RCC 7860 (cell line): ENCODE measurements at regions not wholly inside any gene's neighbourhood (a gene's known extent, or its start where the extent isn't known, plus 50 kb on each side); places are given as distances from the start of the nearest gene placed in this dataset.

Experiments
- DNase-seq: peaks from one replicate; pipeline ENCODE4 v3.0.0-alpha.2; 2015; ENCODE audit warnings: low spot score
- FAIRE-seq: peaks from 2 replicates; lab custom pipeline; 2012; peaks lifted over from hg19 to GRCh38; lab: Jason Lieb, UNC

DNA sequence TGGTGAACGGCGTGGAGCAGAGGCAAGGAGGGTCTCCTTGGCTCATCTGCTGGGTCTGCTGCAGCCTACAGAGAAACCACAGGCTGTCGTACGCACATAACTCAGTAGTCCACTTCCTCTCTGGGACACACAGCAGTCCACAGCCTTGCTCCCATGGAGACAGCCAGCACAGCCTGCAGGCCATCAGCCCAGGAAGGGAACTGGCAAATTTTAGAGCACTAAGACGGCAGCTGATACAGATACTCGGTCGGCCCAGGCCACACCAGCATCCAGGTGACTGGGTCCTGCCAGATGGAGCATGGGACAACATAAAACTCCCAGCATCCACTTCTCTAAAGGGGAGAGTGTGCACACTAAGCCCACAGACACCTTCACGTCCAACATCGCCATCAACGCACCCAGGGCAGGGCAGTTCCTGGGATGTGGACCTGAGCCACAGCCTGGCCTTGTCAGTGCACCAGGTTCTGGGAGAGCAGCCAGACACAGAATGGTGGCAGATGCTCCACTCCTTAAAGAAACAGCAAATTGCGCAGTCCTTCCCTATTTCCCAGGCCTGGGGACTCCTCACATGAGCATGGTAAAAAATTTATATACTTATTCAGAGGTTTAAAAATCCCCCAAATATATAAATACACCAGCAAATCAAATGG, 247.1 kb upstream of the RAB4A start:
- FAIRE-seq (no peak), DNase-seq (no peak)

DNA sequence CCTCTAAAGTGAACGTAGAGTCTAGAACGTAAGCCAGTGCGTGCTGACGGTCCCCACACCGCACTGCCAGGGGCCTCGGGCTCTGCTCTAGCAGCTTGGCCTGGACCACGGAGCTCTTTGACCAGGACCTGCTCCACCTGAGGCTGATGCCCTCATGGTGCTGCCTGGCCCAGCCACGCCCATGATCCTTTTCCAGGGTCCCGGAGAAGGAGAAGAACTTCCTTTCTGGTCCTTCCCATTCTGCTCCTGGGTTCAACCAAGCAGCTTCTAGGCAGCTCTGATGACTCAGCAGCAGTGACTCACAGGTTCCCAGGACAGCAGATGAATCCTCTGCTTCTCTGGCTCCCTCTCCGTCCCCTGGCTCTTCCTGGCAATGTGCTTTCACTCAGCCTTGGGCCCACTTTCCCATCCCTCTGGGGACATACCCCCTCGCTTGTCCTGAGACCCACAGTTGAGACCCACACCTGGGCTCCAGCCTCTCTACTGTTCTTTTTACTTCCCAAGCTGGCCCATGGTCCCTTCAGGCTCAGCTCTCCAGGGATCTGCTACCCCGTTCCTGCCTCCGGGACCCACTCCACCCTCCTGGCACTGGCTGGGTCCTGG, 246.3 kb upstream of the RAB4A start:
- DNase-seq (peak; percentile 77), FAIRE-seq (peak; percentile 55)

DNA sequence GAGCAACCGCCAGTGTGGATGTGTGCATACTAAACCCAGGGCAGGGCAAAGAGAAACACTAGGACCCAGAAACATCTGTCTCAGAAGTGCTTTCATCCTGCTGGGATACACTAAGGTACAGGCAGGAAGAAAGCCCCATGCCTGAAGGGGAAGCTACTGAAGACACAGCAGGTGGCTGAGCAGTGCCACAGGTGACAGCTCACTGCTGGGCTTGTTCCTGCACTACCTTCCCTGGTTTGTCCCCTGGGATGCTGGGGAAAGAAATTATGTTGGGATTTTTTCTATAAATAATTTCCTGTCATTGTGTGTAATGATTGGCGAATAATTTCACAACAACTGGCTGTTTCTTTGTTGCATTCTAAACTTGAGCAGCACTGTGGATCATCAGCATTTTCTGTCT, 245.3 kb upstream of the RAB4A start:
- FAIRE-seq (no peak), DNase-seq (no peak)

DNA sequence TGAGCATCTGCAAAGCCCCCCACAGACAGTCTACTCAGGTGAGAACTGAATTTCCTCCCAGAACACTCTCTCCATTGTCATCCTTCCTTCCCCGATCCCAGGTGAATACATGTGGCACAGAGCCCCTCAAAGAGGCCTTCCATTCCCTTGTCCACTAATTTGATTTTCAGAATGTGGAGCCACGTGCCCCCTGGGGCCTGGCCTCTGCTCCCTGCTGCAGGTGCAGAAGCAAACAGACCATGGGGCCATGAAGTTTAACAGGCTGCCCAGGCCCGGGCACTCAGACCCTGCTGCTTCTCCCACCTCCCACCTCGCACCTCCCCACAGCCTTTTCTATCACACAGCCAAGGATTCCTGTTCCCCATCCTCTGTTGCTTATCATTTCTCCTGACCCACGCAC, 243.8 kb upstream of the RAB4A start:
- FAIRE-seq: no peak
- no peak for DNase-seq

DNA sequence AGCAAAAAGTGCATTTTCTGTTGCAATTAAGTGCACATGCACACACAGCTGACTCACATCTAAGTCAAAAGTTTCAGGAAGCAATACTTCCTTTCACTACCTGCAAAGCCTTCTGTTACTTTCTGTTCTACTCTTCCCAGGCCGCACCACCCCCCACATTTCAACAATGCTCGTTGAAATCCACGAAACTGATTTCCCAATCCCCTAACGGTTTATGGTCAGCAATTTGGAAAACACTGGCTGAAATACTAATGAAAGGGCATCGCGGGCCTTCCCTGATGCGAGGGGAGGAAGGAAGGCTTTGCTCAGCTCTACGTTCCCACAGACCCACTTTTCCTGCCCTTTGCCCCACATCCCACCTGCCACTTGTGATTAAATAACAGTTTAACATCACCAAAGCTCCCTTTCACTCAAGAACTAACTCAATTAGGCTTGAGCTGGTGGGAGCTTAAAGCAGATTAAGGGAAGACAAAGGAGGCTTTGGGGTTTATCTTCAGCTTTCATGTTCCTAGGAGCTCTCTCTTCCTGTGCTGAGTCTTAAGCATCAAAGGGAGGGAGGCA, 243.2 kb upstream of the RAB4A start:
- DNase-seq (no peak), FAIRE-seq (no peak)

DNA sequence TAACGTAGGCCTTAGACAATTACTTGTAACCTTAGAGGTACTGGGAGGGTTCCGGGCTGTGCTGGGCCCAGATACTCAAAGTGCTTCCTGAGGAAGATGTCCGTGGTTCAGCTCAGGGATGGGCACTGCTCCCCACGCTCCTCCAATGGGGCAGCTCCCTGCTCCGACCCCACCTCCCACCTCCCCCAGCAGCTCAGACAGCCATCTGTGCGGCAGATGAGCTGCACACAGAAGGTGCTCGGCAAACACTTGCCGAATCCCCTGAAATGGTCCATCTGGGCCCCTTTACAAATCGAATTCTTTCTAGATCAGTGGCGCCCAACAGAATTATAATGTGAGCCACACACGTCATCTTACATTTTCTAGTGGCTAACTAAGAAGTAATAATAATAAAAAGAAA, 242.4 kb upstream of the RAB4A start:
- DNase-seq (no peak), FAIRE-seq (no peak)

DNA sequence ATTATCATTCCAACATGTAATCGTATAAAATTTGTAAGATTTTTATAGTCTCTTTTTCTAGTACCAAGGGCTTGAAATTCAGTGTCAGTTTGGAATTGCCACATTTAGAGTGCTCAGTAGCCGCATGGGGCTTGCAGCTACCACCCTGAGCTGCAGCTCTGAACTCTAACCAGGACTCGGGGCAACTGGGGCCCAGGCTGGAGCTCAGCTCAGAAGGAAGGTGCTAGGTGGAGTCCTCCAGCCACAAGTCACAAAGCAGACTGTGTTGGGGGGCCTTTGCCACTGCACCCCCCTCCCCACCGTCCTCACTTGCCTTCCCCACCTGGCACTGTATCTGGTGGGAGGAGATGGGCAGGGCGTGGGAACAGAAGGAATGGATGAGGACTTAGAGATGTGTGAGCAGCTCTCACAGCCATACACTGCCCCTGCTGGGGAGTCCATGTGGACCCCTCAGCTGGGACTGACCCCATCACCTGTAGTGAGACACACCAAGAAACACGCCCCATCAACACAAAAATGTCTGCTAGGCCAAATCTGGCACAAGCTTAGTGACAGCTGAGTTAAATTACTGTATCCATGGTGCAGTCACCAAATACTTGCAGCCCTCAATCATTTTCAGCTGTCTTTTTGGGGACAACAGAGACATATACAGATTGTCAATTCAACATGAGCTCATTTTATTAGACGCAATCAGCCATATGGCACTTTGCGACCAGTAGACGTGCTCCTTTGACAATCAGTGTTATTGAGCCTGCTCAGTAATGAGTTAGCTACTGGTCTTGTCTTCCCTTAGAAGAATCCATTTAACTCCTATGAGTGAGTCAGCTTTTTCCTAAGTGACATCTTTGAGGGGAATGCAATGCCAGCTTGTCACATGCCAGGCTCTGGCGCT, 241.7 kb upstream of the RAB4A start:
- DNase-seq (no peak), FAIRE-seq (no peak)

DNA sequence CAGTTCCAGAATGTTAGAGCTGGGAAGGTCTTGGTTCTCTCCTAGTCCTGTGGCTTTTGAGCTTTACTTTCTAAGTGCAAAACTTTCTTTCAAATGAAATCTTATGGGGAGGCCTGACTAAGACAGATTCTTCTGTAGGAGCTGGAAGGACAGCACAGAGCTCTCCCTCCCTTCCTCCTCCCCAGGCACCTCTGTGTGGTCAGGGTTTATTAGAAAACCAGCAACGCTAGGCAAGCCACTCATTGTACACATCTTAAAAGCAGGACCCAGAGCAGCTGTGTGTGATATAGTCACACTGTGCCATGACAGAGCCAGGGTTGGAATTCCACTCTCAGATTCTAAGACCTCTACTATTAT, 241.1 kb upstream of the RAB4A start:
- FAIRE-seq (no peak), DNase-seq (no peak)

DNA sequence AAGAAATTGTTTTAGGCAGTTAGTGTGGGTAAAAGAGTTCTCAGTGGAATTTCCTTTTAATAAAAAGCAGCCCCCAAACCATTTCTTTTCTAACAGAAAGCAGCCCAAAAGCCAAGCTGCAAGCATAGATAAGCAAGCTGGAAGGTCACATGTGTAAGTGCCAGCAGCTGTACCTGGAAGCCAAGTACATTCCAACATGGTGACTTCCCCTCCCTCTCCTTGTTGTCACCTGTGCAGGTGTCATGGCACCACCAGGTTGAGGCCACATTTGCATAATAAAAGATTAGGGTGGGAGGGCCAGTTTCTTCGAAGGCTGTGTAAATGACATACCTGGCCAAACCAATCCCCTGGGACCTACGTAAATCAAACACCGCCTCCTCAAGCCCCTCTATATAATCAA, 240.3 kb upstream of the RAB4A start:
- FAIRE-seq (no peak), DNase-seq (no peak)

DNA sequence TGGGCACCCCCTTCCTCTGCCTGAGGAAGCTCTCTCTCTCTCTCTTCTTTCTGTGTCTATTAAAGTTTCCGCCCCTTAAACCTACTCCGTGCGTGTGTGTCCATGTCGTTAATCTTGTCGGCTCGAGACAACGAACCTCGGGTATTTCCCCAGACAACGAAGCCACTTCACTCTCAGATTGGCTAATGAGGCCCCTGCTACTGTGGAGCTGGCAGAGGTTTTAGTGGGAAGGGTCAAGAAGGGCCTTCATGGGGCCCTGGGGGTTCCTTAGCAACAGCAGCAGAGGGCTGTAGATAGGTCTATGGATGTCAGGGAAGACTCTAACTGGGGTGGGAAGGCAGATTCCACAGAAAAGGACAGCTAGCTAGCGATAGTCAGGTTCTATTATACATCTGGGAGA, 239.8 kb upstream of the RAB4A start:
- FAIRE-seq (no peak), DNase-seq (no peak)

DNA sequence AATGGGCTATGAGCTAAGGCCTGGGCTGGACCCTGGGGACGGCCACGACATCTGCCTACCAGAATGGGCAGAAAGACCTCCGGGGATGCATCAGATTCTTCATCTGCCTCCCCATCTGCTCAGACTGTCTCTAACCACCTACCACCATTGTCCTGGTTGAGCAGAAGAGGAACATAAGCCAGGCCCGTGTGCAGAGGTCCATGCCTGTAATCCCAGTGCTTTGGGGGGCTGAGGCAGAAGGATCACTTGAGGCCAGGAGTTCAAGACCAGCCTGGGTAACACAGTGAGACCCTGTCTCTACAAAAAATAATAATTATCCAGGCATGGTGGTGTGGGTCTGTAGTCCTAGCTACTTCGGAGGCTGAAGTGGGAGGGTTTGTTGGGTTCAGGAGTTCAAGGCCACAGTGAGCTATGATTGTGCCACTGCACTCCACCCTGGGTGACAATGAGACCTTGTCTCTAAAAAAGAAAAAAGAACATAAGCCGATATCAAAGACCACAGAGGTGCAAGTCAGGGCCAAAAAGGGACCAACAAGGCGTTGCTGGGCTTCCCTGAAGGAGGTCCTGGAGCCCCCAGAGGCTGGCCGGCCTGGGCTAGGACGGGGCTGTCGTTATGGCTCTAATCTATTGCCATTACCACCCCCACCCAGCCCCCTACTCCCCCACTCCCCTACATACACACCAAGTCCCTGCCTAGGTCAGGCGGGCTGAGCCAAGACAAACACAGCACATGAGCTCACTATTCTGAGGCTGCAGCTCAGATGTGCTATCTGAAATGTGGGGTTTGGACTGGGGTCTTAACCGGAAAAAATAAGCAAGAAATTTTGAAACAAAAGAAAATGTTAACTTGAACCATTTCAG, 239.2 kb upstream of the RAB4A start:
- DNase-seq: no peak
- no peak for FAIRE-seq

DNA sequence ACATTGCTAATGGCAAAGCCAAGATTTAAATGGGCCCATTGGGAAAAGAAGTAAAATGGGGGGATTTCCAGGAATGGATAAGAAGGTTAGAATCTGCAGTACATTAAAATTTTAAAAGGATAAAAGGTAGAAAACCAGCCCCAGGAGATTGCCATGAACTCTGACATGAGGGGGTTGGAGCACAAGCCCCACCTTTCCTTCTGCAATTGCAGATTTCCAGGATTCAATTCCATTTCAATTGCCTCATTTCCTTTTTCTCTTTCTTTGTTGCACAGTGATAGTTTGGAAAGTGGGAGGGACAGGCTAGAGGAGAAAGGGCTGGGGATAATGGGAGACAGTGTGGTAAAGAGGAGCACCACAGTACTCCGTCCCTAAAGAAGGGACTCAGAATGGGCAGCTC, 238.5 kb upstream of the RAB4A start:
- no peak for FAIRE-seq
- no peak for DNase-seq

DNA sequence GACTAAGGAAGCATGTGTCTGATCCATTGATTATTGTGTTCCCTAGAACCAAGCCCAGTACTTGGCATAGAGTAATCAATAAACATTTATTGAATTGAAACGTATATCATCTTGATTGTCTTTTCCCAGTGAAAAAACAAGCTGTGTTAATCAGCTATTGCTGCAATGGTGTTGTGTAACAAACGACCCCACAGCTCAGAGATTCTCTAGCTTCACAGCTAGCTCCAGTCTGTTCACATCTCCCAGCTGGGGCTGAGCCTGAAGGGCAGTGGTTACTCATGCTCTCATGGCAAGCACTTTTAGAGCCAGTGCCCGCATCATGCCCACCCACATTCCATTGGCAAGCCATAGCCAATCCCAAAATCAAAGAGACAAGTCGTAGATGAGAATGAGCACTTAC, 237.4 kb upstream of the RAB4A start:
- no peak for FAIRE-seq

DNA sequence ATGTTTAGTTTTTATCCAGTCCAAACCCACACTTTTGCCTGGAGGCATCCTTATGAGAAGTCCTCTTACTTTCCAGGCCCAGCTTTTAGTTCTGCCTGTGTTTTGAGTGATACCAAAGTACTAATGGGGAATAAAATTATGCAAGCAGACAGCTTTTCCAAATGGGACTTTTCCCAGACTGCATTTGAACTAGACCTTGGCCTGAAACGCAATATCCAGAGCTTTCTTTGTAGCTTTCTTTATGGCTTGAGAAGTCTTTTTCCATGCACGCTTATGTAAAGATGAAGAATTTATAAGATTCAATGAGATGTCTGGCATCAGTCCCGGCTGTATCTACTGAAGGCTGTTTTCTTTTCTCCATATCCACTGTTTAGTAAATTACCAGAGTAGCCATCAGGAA, 236.6 kb upstream of the RAB4A start:
- DNase-seq: no peak
- no peak for FAIRE-seq

More for the DNA sequence above, 237.4 kb upstream of the RAB4A start:
- no peak for DNase-seq

DNA sequence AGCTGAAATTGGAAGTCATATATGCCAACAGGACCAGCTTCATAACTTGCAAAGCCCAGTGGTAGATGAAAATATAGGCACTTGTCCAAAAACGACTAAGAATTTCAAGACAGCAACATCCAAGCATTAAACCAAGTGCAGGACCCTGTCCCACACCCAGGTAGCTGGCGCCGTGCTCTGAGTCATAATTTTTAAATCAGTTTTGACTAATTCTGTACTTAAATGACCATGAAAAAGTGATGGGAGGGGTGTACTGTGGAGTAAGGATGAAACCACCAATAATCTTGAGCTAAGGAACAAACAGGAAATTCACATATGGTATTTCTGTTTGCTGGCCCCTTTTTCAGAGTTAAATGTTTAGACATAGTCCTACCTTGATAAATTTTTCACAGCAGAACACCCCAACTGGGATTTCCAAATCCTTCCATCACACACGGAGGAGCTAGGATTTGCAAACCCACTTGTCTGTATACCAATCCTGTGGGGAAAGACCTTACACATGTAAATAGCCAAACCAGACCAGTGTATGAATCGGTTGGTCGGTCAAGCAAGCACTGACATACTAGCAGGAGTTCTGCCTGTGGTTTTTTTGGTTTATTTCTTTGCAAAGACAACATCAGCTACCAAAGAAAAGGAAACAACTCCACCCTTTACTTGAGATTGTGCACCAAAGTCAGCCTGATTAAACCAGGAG, 235.7 kb upstream of the RAB4A start:
- peak; percentile 34 for DNase-seq
- no peak for FAIRE-seq

DNA sequence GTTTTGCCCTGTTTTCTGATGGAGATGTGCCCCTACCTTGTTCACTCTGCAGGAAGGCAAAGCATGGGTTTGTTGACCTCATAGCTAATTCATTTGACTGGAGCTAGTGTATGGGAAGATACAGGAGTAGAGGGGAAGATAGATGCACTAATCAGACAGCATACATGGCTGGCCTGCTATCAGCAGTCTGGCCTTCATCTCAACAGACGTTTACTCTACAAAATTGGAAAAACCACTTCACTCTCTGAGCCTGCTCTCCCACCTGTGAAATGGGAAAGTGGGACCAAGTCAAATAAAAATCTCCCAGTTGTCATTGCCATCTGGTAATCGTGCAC, 235.2 kb upstream of the RAB4A start:
- FAIRE-seq (no peak), DNase-seq (no peak)

DNA sequence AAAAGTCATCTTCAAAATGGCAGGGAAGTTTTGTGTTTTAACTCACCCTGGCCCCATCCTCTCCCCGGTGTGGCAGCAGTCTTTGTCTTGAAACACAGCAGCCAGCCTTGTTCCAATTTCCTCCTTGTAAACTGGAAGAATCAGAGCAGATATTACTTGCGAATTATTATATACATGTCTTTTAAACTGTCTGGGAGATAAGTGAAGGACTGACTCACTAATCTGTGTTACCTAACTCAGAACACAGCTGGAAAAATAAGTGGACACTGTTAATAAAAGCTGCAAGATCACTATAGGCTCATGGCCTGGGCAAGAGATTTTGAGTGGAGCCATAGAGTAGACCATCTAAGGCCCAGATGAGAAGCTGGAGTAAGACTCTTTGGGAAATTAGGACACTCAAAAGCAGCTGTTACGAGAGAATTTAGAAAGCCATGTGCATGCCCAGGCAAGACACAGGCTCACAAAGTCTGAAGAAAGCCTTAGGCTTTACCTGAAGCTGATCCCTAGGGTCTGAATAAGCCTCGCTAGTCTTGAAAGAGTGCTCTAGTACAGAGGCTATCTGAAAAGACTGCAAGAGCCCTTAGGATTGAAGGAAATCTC, 233.0 kb upstream of the RAB4A start:
- FAIRE-seq: no peak
- DNase-seq: no peak

DNA sequence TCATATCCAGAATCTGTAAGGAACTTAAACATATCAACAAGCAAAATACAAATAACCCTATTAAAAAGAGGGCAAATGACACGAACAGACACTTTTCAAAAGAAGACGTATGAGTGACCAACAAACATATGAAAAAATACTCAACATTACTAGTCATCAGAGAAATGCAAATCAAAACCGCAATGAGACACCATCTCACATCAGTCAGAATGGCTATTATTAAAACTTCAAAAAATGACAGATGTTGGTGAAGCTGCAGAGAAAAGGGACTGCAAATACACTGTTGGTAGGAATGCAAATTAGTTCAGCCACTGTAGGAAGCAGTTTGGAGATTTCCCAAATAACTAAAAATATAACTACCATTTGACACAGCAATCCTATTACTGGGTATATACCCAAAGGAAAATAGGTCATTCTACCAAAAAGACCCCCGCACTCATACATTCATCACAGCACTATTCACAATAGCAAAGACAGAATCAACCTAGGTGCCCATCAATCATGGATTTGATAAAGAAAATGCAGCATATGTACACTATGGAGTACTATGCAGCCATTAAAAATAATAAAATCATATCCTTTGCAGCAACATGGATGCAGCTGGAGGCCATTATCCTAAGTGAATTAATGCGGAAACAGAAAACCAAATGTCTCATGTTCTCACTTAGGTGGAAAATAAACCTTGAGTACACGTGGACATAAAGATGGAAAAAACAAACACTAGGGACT, 230.1 kb upstream of the RAB4A start:
- no peak for DNase-seq
- FAIRE-seq: no peak

DNA sequence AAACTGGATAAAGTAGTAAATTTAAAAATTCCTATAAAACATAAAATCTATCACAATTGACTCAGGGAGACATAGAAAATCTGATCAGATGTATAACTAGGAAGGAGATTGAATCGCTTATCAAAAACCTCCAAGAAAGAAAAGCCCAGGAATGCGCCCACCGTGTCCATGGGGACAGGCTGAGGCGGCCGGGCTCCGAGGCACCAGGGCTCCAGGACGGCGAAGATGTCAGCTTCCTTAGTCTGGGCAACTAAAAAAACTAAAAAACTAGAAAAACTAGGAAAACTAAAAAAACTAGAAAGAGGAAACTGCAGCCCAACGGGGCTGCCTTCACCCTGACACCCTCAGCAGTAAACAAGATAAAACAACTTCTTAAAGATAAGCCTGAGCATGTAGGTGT, 229.0 kb upstream of the RAB4A start:
- DNase-seq: no peak
- FAIRE-seq: no peak
